ENCODE measurements at regions not wholly inside any gene's neighbourhood (a gene's known extent, or its start where the extent isn't known, plus 50 kb on each side); places are given as distances from the start of the nearest gene placed in this dataset.

- no peak for TF ChIP-seq ATF2 (IDR thresholded peaks at IDR 0.05; ENCODE audit: low read length)
These were observed 293.5 kb downstream of the TRIB2 start (continued) for GRCh38 chr2:13010283-13010682.

- H3K4me1 ChIP-seq (ENCODE audit: control insufficient read depth, insufficient read depth, low read length): no peaks in the 10 kb centered on the region
- in situ Hi-C loops (cut with MboI) (no loop called here), intact Hi-C loops (cut with micrococcal nuclease; ENCODE audit: unreplicated experiment) (no loop called here)
- H3K9me3 ChIP-seq (replicated peaks; ENCODE audit: control insufficient read depth, insufficient read depth, low read length): no peaks in the 10 kb centered on the region
- H3K4me3 ChIP-seq: no peak overlapping the region
- no peaks in the 10 kb centered on the region for H3K36me3 ChIP-seq (ENCODE audit: control insufficient read depth in 2 of 2, insufficient read depth in 2 of 2, low read length in 1 of 2)
- TF ChIP-seq MTA3 (IDR thresholded peaks at IDR 0.05; ENCODE audit: borderline replicate concordance, low read length) (no peak), POLR2AphosphoS5 (IDR thresholded peaks at IDR 0.05; ENCODE audit: low read length) (no peak), KAT2A (conservative IDR thresholded peaks at IDR 0.05; ENCODE audit: control insufficient read depth, low read depth, low read length) (no peak)
- no peak for DNase-seq (ENCODE audit: low read depth, low spot score)
- H4K20me1 ChIP-seq (ENCODE audit: control insufficient read depth, insufficient read depth): no peaks in the 10 kb centered on the region
- no peaks in the 10 kb centered on the region; a peak in 1 of 4 replicates for H3K27me3 ChIP-seq (replicated peaks in 1 of 2; ENCODE audit: control insufficient read depth in 2 of 2, insufficient read depth in 2 of 2, low read length in 1 of 2)
- no peak overlapping the region for H3K9ac ChIP-seq (ENCODE audit: control insufficient read depth, insufficient read depth, low read length)
- BruUV-seq (replicated peaks): no TSS peak
- no peak overlapping the region for H3K4me2 ChIP-seq (ENCODE audit: control insufficient read depth, insufficient read depth)
- no peaks in the 10 kb centered on the region for H3K79me2 ChIP-seq (ENCODE audit: control insufficient read depth, insufficient read depth, low read length)
- POLR2A ChIA-PET: no interaction called here
- no peak for ATAC-seq
- 100% methylated on average over 3 of the region's 3 CpGs for WGBS (ENCODE audit: insufficient coverage, insufficient replicate concordance, low lambda C conversion rate, missing lambda C conversion rate)
- no peak for FAIRE-seq
- no peak overlapping the region for H2AFZ ChIP-seq (ENCODE audit: control insufficient read depth, low read depth, low read length)
- no peak overlapping the region for H3K27ac ChIP-seq (ENCODE audit: control insufficient read depth, insufficient read depth)
- RAD21 ChIA-PET (ENCODE audit: unreplicated experiment): no interaction called here
- CTCF ChIA-PET: no interaction called here
- SMC1A ChIA-PET (ENCODE audit: uncharacterized antibody, unreplicated experiment): no interaction called here
These were observed 298.0 kb downstream of the TRIB2 start for GRCh38 chr2:13014783-13015182.
